Jurkat, Clone E6-1 (cell line): ENCODE measurements at regions not wholly inside any gene's neighbourhood (a gene's known extent, or its start where the extent isn't known, plus 50 kb on each side); places are given as distances from the start of the nearest gene placed in this dataset.
"Not testable (repeated sequence)": the region's sequence is repeated elsewhere in the genome, so short reads cannot be mapped to it uniquely, and the experiment has no call there.

Experiments
- DNase-seq: peaks from one replicate; pipeline ENCODE4 v3.0.0-alpha.2; 2011; ENCODE audit warnings: low read depth, low spot score
- H3K4me3 ChIP-seq: 2 replicates; pipeline ENCODE4 v1.5.1; 2011; ENCODE audit warnings: mild to moderate bottlenecking, low read length, control low read depth, moderate library complexity

DNA sequence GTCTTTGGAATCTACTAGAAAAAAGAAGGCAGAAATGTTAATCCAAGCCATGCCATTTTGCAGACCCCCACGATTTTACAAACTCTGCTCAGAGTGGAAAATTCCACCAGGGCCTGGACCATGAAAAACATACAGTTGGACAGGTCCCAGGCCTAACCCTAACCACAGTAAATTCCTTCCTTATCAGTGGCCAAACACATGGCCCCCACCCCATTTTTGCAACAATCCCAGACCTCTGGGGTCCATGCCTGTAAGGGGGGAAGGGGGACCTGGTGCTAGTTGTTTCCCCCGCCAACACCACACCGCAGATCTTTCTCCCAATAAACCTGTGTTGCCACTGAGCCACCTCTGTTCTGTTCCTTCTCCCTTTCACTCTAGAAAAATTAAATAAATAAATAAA, 1352.7 kb downstream of the AMY1C start:
- H3K4me3 ChIP-seq = no peak overlapping the region
- no peak for DNase-seq

DNA sequence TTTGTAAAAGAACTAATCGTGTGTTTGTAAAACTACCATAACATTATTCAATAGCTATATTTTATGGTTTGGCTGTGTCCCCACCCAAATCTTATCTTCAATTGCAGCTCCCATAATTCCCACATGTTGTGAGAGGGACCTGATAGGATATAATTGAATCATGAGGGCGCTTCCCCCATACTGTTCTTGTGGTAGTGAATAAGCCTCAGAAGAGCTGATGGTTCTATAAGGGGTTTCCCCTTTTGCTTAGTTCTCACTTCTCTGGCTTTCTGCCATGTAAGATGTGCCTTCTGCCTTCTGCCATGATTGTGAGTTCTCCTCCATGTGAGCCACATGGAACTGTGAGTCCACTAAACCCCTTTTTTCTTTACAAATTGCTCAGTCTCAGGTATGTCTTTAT, 1372.3 kb downstream of the AMY1C start:
- no peak overlapping the region for H3K4me3 ChIP-seq
- DNase-seq = no peak

DNA sequence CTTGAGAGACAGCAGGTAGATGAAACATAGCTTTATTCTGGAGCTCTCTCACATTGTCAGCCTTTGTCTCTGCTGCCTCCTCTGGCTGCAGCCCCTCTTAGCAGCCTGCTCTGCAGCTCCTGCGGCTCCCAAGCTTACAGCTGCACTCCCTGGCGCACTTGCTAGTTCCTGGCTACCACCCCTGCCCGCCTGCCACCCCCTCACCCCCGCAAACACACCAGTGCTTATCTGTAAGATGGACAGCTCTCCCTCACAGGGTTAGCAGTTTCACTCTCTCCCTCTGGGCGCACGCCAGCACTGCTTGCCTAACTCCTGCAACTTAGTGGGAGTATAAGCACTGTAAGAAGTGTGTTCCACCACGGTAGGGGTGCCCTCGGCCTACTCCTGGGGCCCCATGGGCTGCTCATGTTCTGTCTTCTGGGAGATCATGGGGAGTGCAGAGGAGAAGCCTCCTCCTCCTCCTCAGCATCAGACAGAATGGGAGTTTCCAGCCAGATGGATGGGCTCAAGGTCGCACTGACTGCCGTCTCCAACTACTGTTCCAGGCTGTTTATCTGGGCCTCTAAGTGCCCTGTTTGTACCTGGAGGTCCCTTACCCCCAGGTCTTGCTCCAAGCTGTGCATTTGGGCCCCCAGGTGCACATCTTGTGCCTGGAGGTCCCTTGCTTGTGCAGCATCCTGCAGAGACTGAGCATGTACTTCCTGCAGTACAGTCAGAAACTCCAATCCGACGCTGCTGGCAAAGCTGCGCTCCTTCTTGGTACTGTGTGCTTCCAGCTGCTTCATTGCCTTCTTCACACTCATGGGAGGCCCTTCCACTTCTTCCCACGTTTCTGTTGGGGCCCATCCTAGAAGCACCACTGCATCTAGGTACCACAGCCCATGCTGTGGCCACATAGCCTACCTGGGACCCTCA, 1388.1 kb downstream of the AMY1C start:
- H3K4me3 ChIP-seq = no peak overlapping the region
- DNase-seq = peak; percentile 30

DNA sequence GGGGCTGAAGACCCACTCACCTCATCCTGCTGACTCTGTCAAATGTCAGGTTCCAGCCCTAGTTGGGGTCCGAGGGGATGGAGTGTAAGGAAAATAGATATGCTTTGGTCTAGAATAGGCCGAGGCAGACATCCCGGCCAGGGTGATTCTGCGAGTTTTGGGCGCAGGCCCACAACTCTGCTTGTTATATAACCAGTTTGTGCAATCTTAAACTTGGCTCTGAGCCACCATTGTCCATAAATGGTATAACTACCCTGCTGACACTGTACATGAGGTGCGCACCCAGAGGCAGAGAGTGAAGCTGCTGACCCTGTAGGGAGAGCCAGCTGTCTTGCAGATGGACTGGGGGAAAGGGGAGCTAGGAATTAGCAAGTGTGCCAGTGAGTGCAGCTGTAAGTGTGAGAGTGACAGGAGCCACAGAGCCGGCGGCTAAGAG, 1388.8 kb downstream of the AMY1C start:
- H3K4me3 ChIP-seq = no peak overlapping the region
- no peak for DNase-seq

DNA sequence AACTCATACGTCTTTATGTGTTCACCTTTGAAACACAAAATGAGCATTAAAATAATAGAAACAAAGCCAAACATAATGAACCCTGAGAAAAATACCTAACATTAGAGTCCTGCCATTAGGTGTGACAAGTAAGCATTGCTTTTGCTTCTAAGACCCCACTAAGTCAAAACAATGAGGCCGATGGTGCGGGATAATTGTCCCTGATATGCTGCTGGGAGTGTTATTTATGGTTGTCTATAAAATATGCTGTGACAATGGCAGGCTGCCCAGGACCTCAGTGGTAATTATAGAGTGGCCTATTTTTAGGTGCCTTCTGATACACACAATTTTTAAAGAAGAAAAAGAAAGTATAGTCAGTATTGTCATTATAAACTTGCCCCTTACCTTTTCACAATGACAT, 1423.1 kb downstream of the AMY1C start:
- DNase-seq = no peak
- no peak overlapping the region for H3K4me3 ChIP-seq

DNA sequence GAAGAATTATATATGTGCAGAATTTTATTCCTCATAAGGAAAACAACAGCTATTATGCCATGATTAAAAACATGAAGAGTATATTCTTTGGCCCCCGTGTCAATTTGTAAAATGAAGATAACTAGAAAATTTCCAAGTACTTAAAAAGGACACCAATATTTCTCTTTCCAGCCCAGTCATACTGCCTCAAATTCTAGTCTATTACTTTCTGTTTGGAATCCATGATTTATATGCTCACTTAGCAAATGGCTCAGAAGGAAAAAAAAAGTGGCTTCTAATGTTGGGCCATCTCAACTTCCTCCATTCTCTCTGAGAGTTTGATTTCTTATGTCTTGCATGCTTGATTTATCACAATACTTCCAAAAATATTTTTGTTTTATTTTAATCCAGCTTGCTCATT, 1431.1 kb downstream of the AMY1C start:
- H3K4me3 ChIP-seq = no peak overlapping the region
- no peak for DNase-seq

DNA sequence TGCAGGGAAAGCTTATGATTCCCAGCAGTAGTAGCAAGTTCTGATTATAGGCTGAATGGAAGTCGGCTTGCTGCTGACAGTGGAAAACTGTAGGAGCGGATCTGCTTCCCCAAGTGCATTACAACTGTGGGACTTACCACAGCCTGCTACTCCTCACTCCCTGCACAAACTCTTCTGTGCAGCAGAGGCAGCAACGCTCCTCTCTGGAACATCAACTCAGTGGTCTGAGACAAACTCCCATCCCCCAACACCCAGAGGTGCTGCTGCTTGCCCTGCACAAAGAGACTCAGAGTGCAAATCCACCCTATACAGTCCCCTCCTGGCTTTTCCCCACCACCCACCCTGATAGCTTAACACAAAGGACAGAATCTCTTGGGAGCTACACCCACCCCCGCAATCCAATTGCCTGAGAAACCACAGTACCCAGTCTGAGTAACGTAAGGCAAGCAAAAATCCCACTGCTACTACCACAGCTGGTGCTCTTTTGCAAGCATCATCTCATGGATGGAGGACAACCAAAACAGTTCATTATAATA, 1455.2 kb downstream of the AMY1C start:
- H3K4me3 ChIP-seq = no peak overlapping the region
- no peak for DNase-seq

DNA sequence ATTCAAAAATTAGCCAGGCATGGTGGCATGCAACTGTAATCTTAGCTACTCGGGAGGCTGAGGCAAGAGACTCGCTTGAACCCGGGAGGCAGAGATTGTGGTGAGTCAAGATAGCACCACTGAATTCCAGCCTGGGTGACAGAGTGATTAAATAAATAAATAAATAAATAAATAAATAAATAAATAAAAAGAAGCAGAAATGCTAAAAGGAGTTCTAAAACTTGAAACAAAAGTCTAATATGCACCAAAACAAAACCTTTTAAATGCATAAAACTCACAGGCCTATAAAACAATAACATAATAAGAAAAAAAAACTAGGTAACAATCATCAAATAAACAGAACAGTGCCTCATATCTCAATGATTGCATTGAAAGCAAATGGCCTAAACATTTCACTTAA, 1458.9 kb downstream of the AMY1C start:
- H3K4me3 ChIP-seq = no peak overlapping the region
- DNase-seq = no peak

DNA sequence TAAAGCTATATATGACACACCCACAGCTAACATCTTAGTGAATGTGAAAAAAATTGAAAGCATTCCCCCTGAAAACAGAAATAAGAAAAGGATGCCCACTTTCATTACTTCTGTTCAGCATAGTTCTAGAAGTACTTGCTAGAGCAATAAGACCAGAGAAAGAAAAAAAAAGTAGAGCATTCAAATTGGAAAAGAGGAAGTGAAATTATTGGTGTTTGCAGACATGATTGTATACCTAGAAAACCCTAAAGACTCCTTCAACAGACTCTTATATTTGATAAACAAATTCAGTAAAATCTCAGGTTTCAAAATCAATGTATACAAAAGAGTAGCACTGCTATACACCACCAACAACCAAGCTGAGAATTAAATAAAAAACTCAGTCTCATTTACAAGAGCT, 1461.0 kb downstream of the AMY1C start:
- no peak overlapping the region for H3K4me3 ChIP-seq
- DNase-seq = no peak

DNA sequence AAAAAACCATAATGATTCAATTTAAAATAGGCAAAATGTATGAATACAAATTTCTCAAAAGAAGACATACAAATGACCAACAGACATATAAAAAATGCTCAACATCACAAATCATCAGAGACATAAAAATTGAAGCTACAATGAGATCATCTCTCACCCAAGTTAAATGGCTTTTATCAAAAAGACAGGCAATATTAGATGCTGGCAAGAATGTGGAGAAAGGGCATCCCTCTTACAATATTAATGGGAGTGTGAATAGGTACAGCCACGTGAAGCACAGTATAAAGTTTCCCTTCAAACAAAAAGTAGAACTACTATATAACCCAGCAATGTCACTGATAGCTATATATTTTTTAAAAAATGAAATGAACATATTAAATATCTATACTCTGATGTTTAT, 1481.7 kb downstream of the AMY1C start:
- DNase-seq = no peak
- H3K4me3 ChIP-seq = no peak overlapping the region

DNA sequence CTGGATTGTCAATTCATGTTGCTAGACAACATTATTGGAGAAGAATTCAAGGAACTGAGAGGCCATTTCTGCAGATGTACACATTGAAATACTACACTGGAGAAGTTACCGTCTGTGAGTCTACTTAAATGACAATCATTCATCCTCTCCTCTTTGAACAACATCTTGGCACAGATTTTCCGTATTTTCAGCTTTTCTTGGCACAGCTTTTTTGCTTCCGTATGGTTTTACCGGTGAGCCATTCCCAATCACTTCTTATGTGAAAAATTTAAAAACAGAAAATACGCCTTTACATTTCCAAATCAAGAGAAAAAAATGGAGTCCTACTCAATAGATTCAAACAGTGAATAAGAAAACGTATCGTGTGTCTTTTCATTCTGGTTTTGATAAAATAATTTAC, 1493.7 kb downstream of the AMY1C start:
- DNase-seq = no peak
- no peak overlapping the region for H3K4me3 ChIP-seq

DNA sequence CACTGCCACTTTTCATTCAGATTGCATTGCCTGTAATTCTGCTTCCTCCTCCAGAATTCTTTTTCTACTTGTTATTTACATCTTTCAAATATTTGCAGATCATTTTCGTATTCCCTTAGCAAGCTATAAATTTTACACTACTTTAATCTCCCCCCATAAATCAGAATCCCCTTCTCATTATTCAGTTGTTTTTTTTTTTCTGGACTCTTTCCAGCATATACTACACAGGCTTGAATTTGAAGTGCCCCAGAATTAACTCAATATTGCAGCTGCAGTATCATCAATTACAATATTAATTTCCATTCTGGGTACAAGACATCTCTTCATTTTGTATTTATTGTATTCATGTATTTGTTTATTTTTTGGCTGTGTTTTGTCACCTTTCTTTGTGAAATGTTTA, 1494.3 kb downstream of the AMY1C start:
- no peak for DNase-seq
- no peak overlapping the region for H3K4me3 ChIP-seq

DNA sequence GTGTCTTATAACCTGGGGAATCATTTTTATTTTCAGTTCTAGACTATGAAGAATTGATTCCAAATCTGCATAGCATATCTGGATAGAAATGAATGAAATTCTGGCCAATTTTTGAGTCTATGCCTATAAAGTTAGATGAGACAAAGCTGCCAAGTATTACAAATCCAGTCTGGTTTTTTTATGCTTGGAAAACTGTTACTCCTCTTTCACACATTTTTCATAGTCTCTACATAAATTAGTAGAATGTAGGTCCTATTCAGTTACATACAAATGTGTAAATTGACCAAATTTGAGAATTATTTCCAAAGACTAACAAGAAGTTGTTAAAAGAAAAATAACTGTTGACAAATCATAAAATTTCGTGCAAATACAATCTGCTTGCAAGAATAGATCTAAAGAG, 1505.2 kb downstream of the AMY1C start:
- H3K4me3 ChIP-seq = no peak overlapping the region
- DNase-seq = no peak

DNA sequence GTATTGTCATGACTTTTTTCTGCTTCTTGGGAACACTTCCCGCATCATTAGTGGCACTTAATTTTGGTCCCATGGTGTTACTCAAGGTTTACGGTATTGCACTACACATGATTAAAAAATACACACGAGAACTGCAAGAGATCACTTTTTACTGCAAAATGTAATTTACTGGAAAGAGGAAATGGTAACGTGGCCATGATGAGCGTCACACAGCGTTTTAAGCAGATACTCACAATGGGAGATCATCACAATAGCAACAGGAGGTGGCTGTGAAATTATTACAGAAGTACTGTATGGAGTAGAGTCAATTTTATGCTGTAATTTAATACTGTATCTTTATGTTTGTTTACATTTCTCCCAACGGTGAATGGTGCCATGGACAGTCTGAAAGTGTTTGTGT, 1510.3 kb downstream of the AMY1C start:
- no peak overlapping the region for H3K4me3 ChIP-seq
- DNase-seq = no peak

DNA sequence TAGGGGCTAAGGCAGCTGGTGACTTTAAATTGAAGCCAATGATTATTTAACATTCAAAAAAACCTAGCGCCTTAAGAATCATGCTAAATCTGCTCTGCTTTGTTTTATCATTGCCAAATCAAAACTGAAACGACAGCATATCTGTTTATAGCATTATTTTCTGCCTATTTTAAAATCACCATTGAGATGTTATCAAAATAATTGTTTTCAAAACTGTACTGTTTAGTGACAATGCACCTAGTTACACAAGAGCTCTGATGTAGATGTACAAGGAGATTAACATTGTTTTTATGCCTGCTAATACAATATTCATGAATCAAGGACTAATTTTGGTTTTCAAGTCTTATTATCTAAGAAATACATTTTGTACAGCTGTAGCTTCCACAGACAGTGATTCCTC, 1521.3 kb downstream of the AMY1C start:
- no peak overlapping the region for H3K4me3 ChIP-seq

DNA sequence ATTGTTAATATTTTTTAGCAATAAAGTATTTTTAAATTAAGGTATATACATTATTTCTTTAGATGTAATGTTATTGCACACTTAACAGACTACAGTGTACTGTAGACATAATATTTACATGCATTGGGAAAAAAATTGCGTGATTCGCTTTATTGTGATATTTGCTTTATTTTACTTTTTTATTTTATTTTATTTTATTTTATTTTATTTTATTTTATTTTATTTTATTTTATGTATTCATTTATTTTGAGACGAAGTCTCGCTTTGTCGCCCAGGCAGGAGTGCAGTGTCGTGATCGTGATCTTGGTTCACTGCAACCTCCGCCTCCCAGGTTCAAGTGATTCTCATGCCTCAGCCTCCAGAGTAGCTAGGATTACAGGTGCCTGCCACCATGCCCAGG, 1522.7 kb downstream of the AMY1C start:
- H3K4me3 ChIP-seq, DNase-seq: not testable (repeated sequence)

More for the DNA sequence above, 1521.3 kb downstream of the AMY1C start:
- no peak for DNase-seq

DNA sequence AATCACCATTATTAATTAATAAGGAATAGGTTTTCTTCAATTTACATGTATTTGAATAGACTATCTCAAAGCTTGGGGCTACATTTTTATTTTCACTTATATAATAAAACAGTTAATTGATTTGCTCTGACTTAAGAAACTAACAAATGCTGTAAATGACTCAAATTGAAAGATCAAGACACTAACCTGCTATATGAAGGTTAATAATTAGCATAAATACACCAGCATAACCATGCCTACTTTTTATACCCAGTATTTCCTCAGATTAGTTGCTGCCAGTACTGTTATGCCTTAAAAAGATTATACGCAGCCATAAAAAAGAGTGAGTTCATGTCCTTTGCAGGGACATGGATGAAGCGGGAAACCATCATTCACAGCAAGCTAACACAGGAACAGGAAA, 1545.1 kb downstream of the AMY1C start:
- H3K4me3 ChIP-seq = no peak overlapping the region
- DNase-seq = no peak

DNA sequence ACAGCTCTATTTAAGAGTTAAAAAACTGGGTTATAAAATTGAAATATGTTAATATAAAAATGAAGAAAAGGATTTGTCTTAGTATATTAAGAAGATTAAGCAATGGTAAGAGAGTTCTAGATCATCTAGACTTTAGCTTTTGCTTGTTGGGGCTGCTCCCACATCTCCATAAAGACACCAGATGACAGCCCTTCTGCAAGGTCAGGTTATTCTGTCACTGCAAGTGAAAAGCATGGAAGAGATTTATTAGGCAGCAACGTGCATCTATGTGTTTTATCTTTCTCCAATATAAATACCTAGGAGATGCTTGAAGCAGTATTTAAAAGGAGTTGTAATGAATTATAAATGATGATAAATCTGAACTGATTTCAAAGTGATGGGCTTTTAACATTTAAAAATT, 1560.4 kb downstream of the AMY1C start:
- no peak for DNase-seq
- no peak overlapping the region for H3K4me3 ChIP-seq

DNA sequence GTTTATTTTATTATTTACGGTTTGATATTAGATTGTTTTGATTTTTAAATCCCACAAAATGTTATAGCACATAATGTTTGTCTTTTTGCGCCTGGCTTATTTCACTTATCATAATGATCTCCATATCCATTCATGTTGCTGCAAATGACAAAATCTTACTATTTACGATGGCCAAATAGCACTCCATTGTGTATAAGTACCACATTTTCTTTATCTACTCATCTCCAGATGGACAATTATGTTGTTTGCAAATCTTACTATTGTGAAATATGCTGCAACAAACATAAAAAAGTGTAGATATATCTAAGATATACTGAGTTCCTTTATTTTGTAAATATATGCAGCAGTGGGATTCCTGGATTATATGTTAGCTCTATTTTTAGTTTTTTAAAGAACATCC, 1568.3 kb downstream of the AMY1C start:
- DNase-seq = no peak
- no peak overlapping the region for H3K4me3 ChIP-seq

DNA sequence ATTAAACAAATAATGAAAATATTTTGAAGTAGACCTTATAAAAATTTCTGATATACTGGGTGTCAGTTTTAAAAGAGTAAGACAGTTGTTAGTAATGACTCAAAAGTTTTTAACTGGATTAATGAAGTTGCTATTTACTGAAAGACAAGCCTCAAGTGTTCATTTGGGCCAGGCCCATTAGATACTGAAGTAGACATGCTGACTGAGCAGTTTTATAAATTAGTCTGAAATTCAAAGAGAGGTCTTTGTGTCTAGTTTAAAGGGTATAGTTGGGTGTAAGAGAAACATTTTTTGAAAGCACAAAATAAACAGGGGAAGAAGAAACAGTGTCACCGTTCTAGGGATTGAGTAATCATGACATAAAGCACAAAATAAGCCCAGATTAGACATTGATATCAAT, 1577.2 kb downstream of the AMY1C start:
- DNase-seq = no peak
- H3K4me3 ChIP-seq = no peak overlapping the region

DNA sequence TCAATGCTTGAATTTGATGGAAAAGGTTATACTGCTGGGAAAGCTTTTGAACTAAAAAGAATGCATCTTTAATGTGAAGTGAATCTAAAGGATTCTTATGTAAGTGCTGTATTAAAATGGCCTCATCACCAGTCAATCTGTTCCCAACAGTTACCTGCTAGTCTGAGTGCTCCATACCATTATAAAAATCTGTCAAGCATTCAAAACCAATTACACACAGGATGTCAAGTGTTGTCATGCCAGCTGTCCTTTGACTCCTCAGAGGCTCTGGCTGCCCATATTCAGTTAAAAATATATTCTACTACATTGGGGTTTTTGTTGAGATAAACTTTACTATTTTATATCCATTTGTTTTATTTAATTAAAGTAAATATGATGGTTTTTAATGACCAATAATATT, 1587.7 kb downstream of the AMY1C start:
- no peak for DNase-seq
- H3K4me3 ChIP-seq = no peak overlapping the region
